ENCODE measurements at regions not wholly inside any gene's neighbourhood (a gene's known extent, or its start where the extent isn't known, plus 50 kb on each side); places are given as distances from the start of the nearest gene placed in this dataset.

GRCh38 chr12:43291516-43291915 is 260.5 kb downstream of the ADAMTS20 start:
- no peak overlapping the region for H2BK12ac ChIP-seq (ENCODE audit: insufficient read length, low read depth, low read length)
- no peak overlapping the region for H2BK120ac ChIP-seq (ENCODE audit: low read depth, low read length, poor library complexity, severe bottlenecking)
- no peak overlapping the region for H2BK5ac ChIP-seq (ENCODE audit: insufficient read length, low read length)
- no peaks in the 10 kb centered on the region; the same call in 1 of the 2 replicates for H3K4me1 ChIP-seq (ENCODE audit: insufficient read depth, low read length)
- no peaks in the 10 kb centered on the region for H4K20me1 ChIP-seq (ENCODE audit: control insufficient read depth, insufficient read depth, insufficient read length)
- H3K4me2 ChIP-seq (ENCODE audit: insufficient read depth, insufficient read length, low read length): no peak overlapping the region
- H3K79me1 ChIP-seq (ENCODE audit: insufficient read depth, low read depth, low read length, poor library complexity, severe bottlenecking): no peaks in the 10 kb centered on the region
- Mint-ChIP-seq H3K4me3 (no peak overlapping the region), H3K36me3 (ENCODE audit: insufficient read depth in 1 of 3, low read depth in 3 of 3) (no peaks in the 10 kb centered on the region; a peak in 1 of 7 replicates), H3K4me1 (peaks cover 8 to 14% of the 10 kb centered on the region in 2 experiments; a peak in 2 of 4 replicates), H3K27me3 (ENCODE audit: low read depth) (no peaks in the 10 kb centered on the region), H3K9me3 (no peaks in the 10 kb centered on the region), H3K27ac (no peak overlapping the region)
- H2BK20ac ChIP-seq (ENCODE audit: low read depth, low read length, poor library complexity, severe bottlenecking): no peak overlapping the region
- H2AK5ac ChIP-seq (ENCODE audit: insufficient read length, low read length): no peak overlapping the region
- WGBS (ENCODE audit: extremely low coverage, insufficient read length, low lambda C conversion rate): no CpG with 5 or more reads among the region's 3 CpGs
- H3K56ac ChIP-seq (ENCODE audit: insufficient read length, low read depth, low read length): no peak overlapping the region
- H3K18ac ChIP-seq (ENCODE audit: insufficient read length, low read depth, low read length): no peak overlapping the region
- H3K23ac ChIP-seq (ENCODE audit: insufficient read length, low read depth, low read length): no peak overlapping the region
- no peak overlapping the region for H2AFZ ChIP-seq (ENCODE audit: low read length)
- no peaks in the 10 kb centered on the region for H3K9me3 ChIP-seq (ENCODE audit: control insufficient read depth, low read depth, low read length)
- DNase-seq: no peak
- no peak overlapping the region for H3K27ac ChIP-seq (ENCODE audit: insufficient read length, low read depth, low read length)
- no peak overlapping the region for H3T11ph ChIP-seq (ENCODE audit: low read length)
- no peaks in the 10 kb centered on the region for H3K79me2 ChIP-seq (ENCODE audit: insufficient read depth, low read length)
- H4K91ac ChIP-seq (ENCODE audit: insufficient read length, low read depth, low read length): no peak overlapping the region
- H4K8ac ChIP-seq (replicated peaks; ENCODE audit: insufficient read length, low read depth, low read length): no peak overlapping the region
- TF ChIP-seq CTCF (conservative IDR thresholded peaks at IDR 0.05): no peak
- no peak overlapping the region for H3K4ac ChIP-seq (ENCODE audit: low read depth, low read length)
- no peaks in the 10 kb centered on the region for H3K27me3 ChIP-seq (ENCODE audit: insufficient read depth, low read length)
- H3K23me2 ChIP-seq (ENCODE audit: insufficient read length, low read depth, low read length, poor library complexity, severe bottlenecking): no peaks in the 10 kb centered on the region
- no peak overlapping the region for H3K9ac ChIP-seq (ENCODE audit: extremely low read depth, insufficient read length, low read length)
- no peak overlapping the region for H4K5ac ChIP-seq (ENCODE audit: insufficient read length, low read depth, low read length)
- no peak overlapping the region for H2BK15ac ChIP-seq (ENCODE audit: low read depth, low read length)
- no peak overlapping the region for H3K14ac ChIP-seq (ENCODE audit: insufficient read depth, low read length)
